SK-N-SH (cell line): ENCODE measurements at regions not wholly inside any gene's neighbourhood (a gene's known extent, or its start where the extent isn't known, plus 50 kb on each side); places are given as distances from the start of the nearest gene placed in this dataset.

Source experiments
- CTCF ChIA-PET: fragments of 300-600, 350-600 bp; formaldehyde crosslinking; extraction: SDS; loops from one replicate; lab custom pipeline; 2021; lab: Yijun Ruan, JAX
- POLR2A ChIA-PET: fragments of 350-600 bp; sonication (Branson Sonifier 250); formaldehyde crosslinking; extraction: SDS; loops from one replicate; lab custom pipeline; 2020; ENCODE audit warnings: antibody characterized with exemption, inconsistent platforms; lab: Yijun Ruan, JAX
- DNase-seq: peaks from one replicate; pipeline ENCODE4 v3.0.0; 2012
- H2AFZ ChIP-seq: fragments of 200-600 bp; sonication (generic); 2 replicates; pipeline ENCODE4 v1.8.1; 2016; ENCODE audit warnings: antibody characterized with exemption, mild to moderate bottlenecking, low read depth
- H3F3A ChIP-seq: fragments of 200-600 bp; sonication (generic); replicated peaks from 2 replicates; pipeline ENCODE3; 2016; ENCODE audit warnings: antibody characterized with exemption, mild to moderate bottlenecking; ENCODE audit not compliant: insufficient read depth
- H3K27ac ChIP-seq, 2 experiments: fragments of 200-500 bp in 1 of 2; fragments of 200-600 bp in 1 of 2; sonication (Bioruptor generic) in 1 of 2; sonication (generic), shearing (Covaris generic) in 1 of 2; 2 replicates each; pipeline versions ENCODE4 v1.5.1 to v1.6.1; 2014 to 2016; ENCODE audit warnings: low read depth in 2 of 2, inconsistent platforms in 1 of 2, low read length in 1 of 2, mild to moderate bottlenecking in 1 of 2, mixed read lengths in 1 of 2
- H3K27me3 ChIP-seq: fragments of 200-600 bp; sonication (generic), shearing (Covaris generic); 2 replicates; pipeline ENCODE4 v1.6.1; 2016; ENCODE audit warnings: mixed run types; ENCODE audit not compliant: insufficient read depth
- H3K36me3 ChIP-seq, 2 experiments: fragments of 200-500 bp in 1 of 2; fragments of 200-600 bp in 1 of 2; sonication (Bioruptor generic) in 1 of 2; sonication (generic) in 1 of 2; replicated peaks in 1 of 2; 2 replicates each; pipeline versions ENCODE3 to v1.5.1; 2014 to 2016; ENCODE audit warnings: low read length in 1 of 2, mild to moderate bottlenecking in 1 of 2; ENCODE audit not compliant: insufficient read depth in 2 of 2, control insufficient read depth in 1 of 2
- H3K4me1 ChIP-seq, 2 experiments: fragments of 200-500 bp in 1 of 2; fragments of 200-600 bp in 1 of 2; sonication (Bioruptor generic) in 1 of 2; sonication (generic), shearing (Covaris generic) in 1 of 2; 2 replicates each; pipeline versions ENCODE4 v1.5.1 to v1.6.1; 2014 to 2016; ENCODE audit warnings: low read depth in 1 of 2, low read length in 1 of 2, mixed run types in 1 of 2; ENCODE audit not compliant: insufficient read depth in 2 of 2, control insufficient read depth in 1 of 2
- H3K4me2 ChIP-seq: fragments of 200-600 bp; sonication (generic), shearing (Covaris generic); 2 replicates; pipeline ENCODE4 v1.6.1; 2017; ENCODE audit warnings: mixed run types
- H3K4me3 ChIP-seq, 2 experiments: fragments of 200-500 bp in 1 of 2; fragments of 200-600 bp in 1 of 2; sonication (Bioruptor generic) in 1 of 2; sonication (generic), shearing (Covaris generic) in 1 of 2; 2 replicates each; pipeline versions ENCODE4 v1.5.1 to v1.8.1; 2014 to 2016; ENCODE audit warnings: low read depth in 2 of 2, inconsistent platforms in 1 of 2, low read length in 1 of 2, mild to moderate bottlenecking in 1 of 2, mixed read lengths in 1 of 2, moderate library complexity in 1 of 2
- H3K79me2 ChIP-seq: fragments of 200-600 bp; sonication (generic); 2 replicates; pipeline ENCODE4 v1.8.1; 2017; ENCODE audit warnings: mild to moderate bottlenecking; ENCODE audit not compliant: insufficient read depth
- H3K9ac ChIP-seq: fragments of 200-600 bp; sonication (generic); 2 replicates; pipeline ENCODE4 v1.6.1; 2017; ENCODE audit warnings: mixed run types
- H3K9me2 ChIP-seq: fragments of 200-600 bp; sonication (generic); 2 replicates; pipeline ENCODE4 v1.6.1; 2017; ENCODE audit warnings: mixed run types
- H3K9me3 ChIP-seq: fragments of 200-600 bp; sonication (generic); 2 replicates; pipeline ENCODE4 v1.6.1; 2017; ENCODE audit warnings: mixed run types, mild to moderate bottlenecking, moderate library complexity
- H4K20me1 ChIP-seq: fragments of 200-600 bp; sonication (generic); 2 replicates; pipeline ENCODE4 v1.6.1; 2017; ENCODE audit warnings: mild to moderate bottlenecking, mixed run types; ENCODE audit not compliant: insufficient read depth
- CHD2 ChIP-seq: fragments of 150-350 bp; IDR thresholded peaks from 2 replicates; pipeline ENCODE4 v1.6.1; 2018; ENCODE audit warnings: low read length; ENCODE audit not compliant: partially characterized antibody
- ELF1 ChIP-seq: IDR thresholded peaks from 2 replicates; pipeline ENCODE4 v1.4.0; 2012
- EZH2phosphoT487 ChIP-seq: fragments of 200-600 bp; sonication (generic); IDR thresholded peaks from 2 replicates; pipeline ENCODE4 v1.6.1; 2017; ENCODE audit warnings: low read depth, mixed run types, mild to moderate bottlenecking, antibody characterized with exemption, moderate library complexity, borderline replicate concordance
- FOXJ3 ChIP-seq: sonication (generic); formaldehyde crosslinking; IDR thresholded peaks from 2 replicates; pipeline ENCODE4 v1.5.1; 2020; ENCODE audit warnings: mild to moderate bottlenecking, missing genetic modification reagents
- IRF3 ChIP-seq: fragments of 150-350 bp; IDR thresholded peaks from 2 replicates; pipeline ENCODE4 v1.6.1; 2016; ENCODE audit warnings: mild to moderate bottlenecking, low read depth, low read length
- NRF1 ChIP-seq: IDR thresholded peaks from 2 replicates; pipeline ENCODE4 v1.6.1; 2012; ENCODE audit warnings: low read depth, mild to moderate bottlenecking, low read length
- RAD21 ChIP-seq: IDR thresholded peaks from 2 replicates; pipeline ENCODE4 v1.6.1; 2012; ENCODE audit warnings: mild to moderate bottlenecking, low read length
- RCOR1 ChIP-seq: fragments of 150-350 bp; IDR thresholded peaks from 2 replicates; pipeline ENCODE4 v1.6.1; 2017; ENCODE audit warnings: antibody characterized with exemption, low read length
- REST ChIP-seq: IDR thresholded peaks from 2 replicates; pipeline ENCODE4 v1.6.1; 2012; ENCODE audit warnings: mild to moderate bottlenecking, low read depth, low read length, moderate library complexity
- RXRA ChIP-seq: IDR thresholded peaks from 2 replicates; pipeline ENCODE4 v1.4.0; 2012; ENCODE audit warnings: low read depth, mild to moderate bottlenecking, borderline replicate concordance
- TCF12 ChIP-seq: IDR thresholded peaks from 2 replicates; pipeline ENCODE4 v1.4.0; 2012
- TEAD4 ChIP-seq: IDR thresholded peaks from 2 replicates; pipeline ENCODE4 v1.4.0; 2012; ENCODE audit warnings: mild to moderate bottlenecking, borderline replicate concordance; ENCODE audit not compliant: insufficient read depth
- USF1 ChIP-seq: IDR thresholded peaks from 2 replicates; pipeline ENCODE4 v1.4.0; 2012; ENCODE audit warnings: low read depth, borderline replicate concordance
- YY1 ChIP-seq: IDR thresholded peaks from 2 replicates; pipeline ENCODE4 v1.4.0; 2012; ENCODE audit warnings: low read depth, mild to moderate bottlenecking
- WGBS: methylation state at CpG from one replicate; pipeline ENCODE4 v1.1.6; 2017; ENCODE audit warnings: low lambda C conversion rate; 5-methylcytosine and 5-hydroxymethylcytosine counted together
- TF ChIP-seq, protein P1 (sequence below): IDR thresholded peaks from 2 replicates; pipeline ENCODE4; 2012

- POLR2A ChIA-PET, result no interaction called here
- Histone ChIP-seq H3K36me3 (no peaks in the 10 kb centered on the region), H3F3A (no peaks in the 10 kb centered on the region), H3K9me3 (no peaks in the 10 kb centered on the region), H3K79me2 (no peaks in the 10 kb centered on the region), H2AFZ (no peak overlapping the region), H3K9me2 (no peaks in the 10 kb centered on the region), H4K20me1 (no peaks in the 10 kb centered on the region), H3K4me3 (no peak overlapping the region), H3K27ac (no peak overlapping the region), H3K4me2 (no peak overlapping the region), H3K27me3 (no peaks in the 10 kb centered on the region), H3K9ac (no peak overlapping the region), H3K4me1 (peaks cover 4 to 22% of the 10 kb centered on the region in 2 experiments; a peak in 3 of 4 replicates)
- DNase-seq, result no peak
- CTCF ChIA-PET, result interaction anchor here (0.6 to 1.6 kb wide), 2 partner anchors 17 to 19 kb away, joined by 3 to 4 read pairs; no protein-coding TSS in a partner anchor
- no peak for TF ChIP-seq NRF1
- no peak for TF ChIP-seq YY1
- TF ChIP-seq FOXJ3, result no peak
- TF ChIP-seq TEAD4, result no peak
- no peak for TF ChIP-seq RCOR1
- no peak for TF ChIP-seq IRF3
- no peak for TF ChIP-seq CHD2
- TF ChIP-seq RAD21, result no peak
- no peak for TF ChIP-seq TCF12
- TF ChIP-seq RXRA, result no peak
- no peak for TF ChIP-seq EZH2phosphoT487
- TF ChIP-seq, protein P1, sequence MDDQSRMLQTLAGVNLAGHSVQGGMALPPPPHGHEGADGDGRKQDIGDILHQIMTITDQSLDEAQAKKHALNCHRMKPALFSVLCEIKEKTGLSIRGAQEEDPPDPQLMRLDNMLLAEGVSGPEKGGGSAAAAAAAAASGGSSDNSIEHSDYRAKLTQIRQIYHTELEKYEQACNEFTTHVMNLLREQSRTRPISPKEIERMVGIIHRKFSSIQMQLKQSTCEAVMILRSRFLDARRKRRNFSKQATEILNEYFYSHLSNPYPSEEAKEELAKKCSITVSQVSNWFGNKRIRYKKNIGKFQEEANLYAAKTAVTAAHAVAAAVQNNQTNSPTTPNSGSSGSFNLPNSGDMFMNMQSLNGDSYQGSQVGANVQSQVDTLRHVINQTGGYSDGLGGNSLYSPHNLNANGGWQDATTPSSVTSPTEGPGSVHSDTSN, result no peak
- no peak for TF ChIP-seq USF1
- TF ChIP-seq ELF1, result no peak
- no peak for TF ChIP-seq REST
- 65% methylated on average over 1 of the region's 1 CpG for WGBS
These were observed 50.6 kb upstream of the TENM3 start for GRCh38 chr4:182192511-182193181.
